GM23338 (cell line): ENCODE measurements at regions not wholly inside any gene's neighbourhood (a gene's known extent, or its start where the extent isn't known, plus 50 kb on each side); places are given as distances from the start of the nearest gene placed in this dataset.

Source experiments
- ATAC-seq: fragments of 200-7000 bp; cut with Tn5 transposase; 3 replicates; pipeline ENCODE4 v1.9.1; 2020
- DNase-seq: peaks from one replicate; pipeline ENCODE4 v3.0.0-alpha.2; 2015; ENCODE audit warnings: low spot score
- H2AFZ ChIP-seq: fragments of 200-600 bp; sonication (generic); 2 replicates; pipeline ENCODE4 v1.8.0; 2016; ENCODE audit warnings: antibody characterized with exemption, mild to moderate bottlenecking, moderate library complexity
- H3F3A ChIP-seq: fragments of 200-600 bp; sonication (generic); replicated peaks from 2 replicates; pipeline ENCODE4 v1.8.0; 2017; ENCODE audit warnings: antibody characterized with exemption, mixed run types, low read depth
- H3K27ac ChIP-seq: fragments of 200-600 bp; sonication (generic); 2 replicates; pipeline ENCODE4 v1.6.1; 2016; ENCODE audit warnings: low read depth
- H3K27me3 ChIP-seq: fragments of 200-600 bp; sonication (generic); 2 replicates; pipeline ENCODE4 v1.8.0; 2016; ENCODE audit warnings: mild to moderate bottlenecking, mixed run types, moderate library complexity; ENCODE audit not compliant: insufficient read depth
- H3K36me3 ChIP-seq: fragments of 200-600 bp; sonication (generic); 2 replicates; pipeline ENCODE4 v1.8.0; 2016; ENCODE audit warnings: mild to moderate bottlenecking; ENCODE audit not compliant: insufficient read depth
- H3K4me1 ChIP-seq: fragments of 200-600 bp; sonication (generic); 2 replicates; pipeline ENCODE4 v1.8.0; 2016; ENCODE audit warnings: mild to moderate bottlenecking, moderate library complexity; ENCODE audit not compliant: insufficient read depth
- H3K4me2 ChIP-seq: fragments of 200-600 bp; sonication (generic); 2 replicates; pipeline ENCODE4 v1.7.1; 2017; ENCODE audit warnings: mixed run types
- H3K4me3 ChIP-seq: fragments of 200-600 bp; sonication (generic); 2 replicates; pipeline ENCODE4 v1.6.1; 2016; ENCODE audit warnings: mixed run types
- H3K79me2 ChIP-seq: fragments of 200-600 bp; sonication (generic); replicated peaks from 2 replicates; pipeline ENCODE4 v1.8.0; 2017; ENCODE audit warnings: mild to moderate bottlenecking; ENCODE audit not compliant: insufficient read depth
- H3K9me2 ChIP-seq: fragments of 200-600 bp; sonication (generic); 2 replicates; pipeline ENCODE4 v1.8.0; 2017; ENCODE audit not compliant: insufficient read depth
- H4K20me1 ChIP-seq: fragments of 200-600 bp; sonication (generic); replicated peaks from 2 replicates; pipeline ENCODE4 v1.8.0; 2017; ENCODE audit warnings: mild to moderate bottlenecking; ENCODE audit not compliant: insufficient read depth
- H3K27ac Mint-ChIP-seq: 2 replicates; pipeline ENCODE4 v1.8.0; 2020; ENCODE audit warnings: inconsistent platforms, mild to moderate bottlenecking, moderate library complexity, mixed read lengths
- H3K27me3 Mint-ChIP-seq: 3 replicates; pipeline ENCODE4 v1.8.0; 2022; ENCODE audit warnings: low read depth, mild to moderate bottlenecking, moderate library complexity, mixed read lengths, inconsistent platforms; ENCODE audit not compliant: insufficient read depth, poor library complexity
- H3K36me3 Mint-ChIP-seq: 3 replicates; pipeline ENCODE4 v1.8.0; 2021; ENCODE audit warnings: low read depth, mild to moderate bottlenecking, inconsistent platforms, moderate library complexity, mixed read lengths
- H3K4me1 Mint-ChIP-seq: 3 replicates; pipeline ENCODE4 v1.8.0; 2020; ENCODE audit warnings: mild to moderate bottlenecking, inconsistent platforms, mixed read lengths
- H3K4me3 Mint-ChIP-seq: 3 replicates; pipeline ENCODE4 v1.8.0; 2021; ENCODE audit warnings: moderate library complexity, mild to moderate bottlenecking, inconsistent platforms, mixed read lengths
- H3K9me3 Mint-ChIP-seq: 3 replicates; pipeline ENCODE4 v1.8.0; 2020; ENCODE audit warnings: moderate library complexity, mild to moderate bottlenecking, inconsistent platforms, mixed read lengths
- CREB1 ChIP-seq: fragments of 250-450 bp; sonication (Bioruptor Pico); IDR thresholded peaks from 2 replicates; pipeline ENCODE4 v1.5.0; 2020; ENCODE audit warnings: low read depth, mild to moderate bottlenecking, moderate library complexity
- EZH2 ChIP-seq: fragments of 200-600 bp; sonication (generic); IDR thresholded peaks from one replicate; pipeline ENCODE4 v1.8.0; 2017; ENCODE audit warnings: antibody characterized with exemption, mild to moderate bottlenecking, low read depth; ENCODE audit not compliant: unreplicated experiment
- NANOG ChIP-seq: IDR thresholded peaks from 2 replicates; pipeline ENCODE4 v1.6.1; 2016; ENCODE audit warnings: antibody characterized with exemption, borderline replicate concordance
- POLR2AphosphoS5 ChIP-seq: IDR thresholded peaks from 2 replicates; pipeline ENCODE4 v1.6.1; 2016; ENCODE audit warnings: antibody characterized with exemption, low read depth
- ZNF114 ChIP-seq: fragments of 250-450 bp; sonication (Bioruptor Pico); IDR thresholded peaks from 2 replicates; pipeline ENCODE4 v1.5.0; 2020; ENCODE audit warnings: mild to moderate bottlenecking, moderate library complexity
- TF ChIP-seq, protein P1 (sequence below), 2 experiments: fragments of 200-600 bp in 1 of 2; sonication (generic) in 1 of 2; conservative IDR thresholded peaks; 2 replicates each; pipeline versions ENCODE4 v1.5.1 to v1.6.1; 2016 to 2017; ENCODE audit warnings: antibody characterized with exemption in 2 of 2, low read depth in 2 of 2, mild to moderate bottlenecking in 2 of 2, moderate library complexity in 1 of 2
- TF ChIP-seq, protein P2 (sequence below): IDR thresholded peaks from 2 replicates; pipeline ENCODE4 v1.6.1; 2016; ENCODE audit warnings: antibody characterized with exemption
- TF ChIP-seq, protein P3 (sequence below): fragments of 250-450 bp; sonication (Bioruptor Pico); IDR thresholded peaks from 2 replicates; pipeline ENCODE4 v1.5.0; 2020; ENCODE audit warnings: mild to moderate bottlenecking, moderate library complexity
- TF ChIP-seq, protein P4 (sequence below): IDR thresholded peaks from one replicate; pipeline ENCODE4 v1.6.1; 2018; ENCODE audit warnings: antibody characterized with exemption; ENCODE audit not compliant: unreplicated experiment

DNA sequence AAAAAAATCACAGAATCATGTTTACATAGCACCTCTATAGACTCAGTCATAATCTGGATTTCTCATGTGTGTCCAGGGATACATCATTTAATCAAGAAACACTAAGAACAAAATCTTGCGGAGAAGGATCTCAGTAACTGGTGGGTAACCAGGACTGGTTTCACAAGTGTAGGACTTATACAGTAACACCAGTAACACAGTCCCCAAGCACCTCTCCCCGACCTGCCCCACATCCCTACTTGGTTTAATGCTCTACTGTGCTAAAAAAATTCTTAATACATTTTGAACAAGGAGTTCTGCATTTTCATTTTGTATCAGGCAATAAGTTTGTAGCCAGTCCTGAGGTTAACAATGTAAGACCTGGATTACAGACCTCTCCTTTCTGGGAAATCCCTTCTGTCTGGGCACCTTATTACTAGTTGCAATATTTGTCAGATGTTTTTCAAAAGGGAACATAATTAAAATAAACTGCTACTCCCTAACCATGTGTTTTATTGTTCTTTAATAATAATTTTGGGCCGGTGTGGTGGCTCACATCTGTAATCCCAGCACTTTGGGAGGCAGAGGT, 57.6 kb upstream of the BBX start:
- Histone ChIP-seq H4K20me1 (no peaks in the 10 kb centered on the region), H2AFZ (no peak overlapping the region), H3K4me2 (no peak overlapping the region), H3K4me3 (no peak overlapping the region), H3F3A (no peaks in the 10 kb centered on the region), H3K9me2 (no peaks in the 10 kb centered on the region), H3K36me3 (no peaks in the 10 kb centered on the region), H3K27me3 (no peaks in the 10 kb centered on the region), H3K27ac (no peak overlapping the region), H3K79me2 (no peaks in the 10 kb centered on the region), H3K4me1 (peaks cover 13% of the 10 kb centered on the region)
- TF ChIP-seq EZH2 = no peak
- Mint-ChIP-seq H3K9me3 (no peaks in the 10 kb centered on the region; the same call in 2 of the 3 replicates), H3K36me3 (no peaks in the 10 kb centered on the region), H3K27me3 (peaks cover 3% of the 10 kb centered on the region), H3K4me3 (no peak overlapping the region), H3K4me1 (peaks cover 21% of the 10 kb centered on the region), H3K27ac (no peak overlapping the region)
- no peak for ATAC-seq
- DNase-seq = no peak

DNA sequence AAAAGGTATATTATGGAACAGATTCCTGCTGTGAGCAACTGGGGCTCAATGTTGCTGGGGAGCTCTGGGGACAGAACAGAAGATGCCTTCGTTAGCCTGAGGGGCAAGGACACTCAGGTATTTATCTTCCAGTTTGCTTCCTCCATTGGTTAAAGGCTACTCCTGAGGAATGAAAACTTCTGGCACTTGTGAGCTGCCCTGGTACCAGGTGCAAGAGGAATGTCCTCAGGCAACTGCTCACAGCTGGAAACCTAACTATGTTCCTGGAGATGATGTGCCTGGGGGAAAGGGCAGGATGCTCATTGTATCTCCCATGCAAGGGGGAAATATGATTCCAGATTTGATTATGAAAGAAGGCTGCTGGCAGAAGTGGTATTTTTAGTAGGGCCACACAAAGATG, 54.0 kb upstream of the BBX start:
- Histone ChIP-seq H3K4me1 (peaks cover 7% of the 10 kb centered on the region), H3K27ac (no peak overlapping the region), H3K27me3 (no peaks in the 10 kb centered on the region), H3K36me3 (no peaks in the 10 kb centered on the region), H3F3A (no peaks in the 10 kb centered on the region), H3K4me3 (no peak overlapping the region), H2AFZ (peak overlapping the region; percentile 49; the same call in 1 of the 2 replicates), H3K9me2 (no peaks in the 10 kb centered on the region), H4K20me1 (no peaks in the 10 kb centered on the region), H3K4me2 (no peak overlapping the region), H3K79me2 (no peaks in the 10 kb centered on the region)
- no peak for ATAC-seq
- Mint-ChIP-seq H3K36me3 (no peaks in the 10 kb centered on the region), H3K27me3 (no peaks in the 10 kb centered on the region), H3K4me1 (peaks cover 7% of the 10 kb centered on the region; the same call in 1 of the 3 replicates), H3K27ac (no peak overlapping the region), H3K9me3 (peaks cover 6% of the 10 kb centered on the region; the same call in 2 of the 3 replicates), H3K4me3 (no peak overlapping the region)
- DNase-seq = peak; percentile 44
- TF ChIP-seq EZH2 (no peak), CREB1 (CRISPR knock-in tag) (no peak), POLR2AphosphoS5 (no peak), ZNF114 (CRISPR knock-in tag) (no peak), NANOG (no peak)
- TF ChIP-seq, protein P1, sequence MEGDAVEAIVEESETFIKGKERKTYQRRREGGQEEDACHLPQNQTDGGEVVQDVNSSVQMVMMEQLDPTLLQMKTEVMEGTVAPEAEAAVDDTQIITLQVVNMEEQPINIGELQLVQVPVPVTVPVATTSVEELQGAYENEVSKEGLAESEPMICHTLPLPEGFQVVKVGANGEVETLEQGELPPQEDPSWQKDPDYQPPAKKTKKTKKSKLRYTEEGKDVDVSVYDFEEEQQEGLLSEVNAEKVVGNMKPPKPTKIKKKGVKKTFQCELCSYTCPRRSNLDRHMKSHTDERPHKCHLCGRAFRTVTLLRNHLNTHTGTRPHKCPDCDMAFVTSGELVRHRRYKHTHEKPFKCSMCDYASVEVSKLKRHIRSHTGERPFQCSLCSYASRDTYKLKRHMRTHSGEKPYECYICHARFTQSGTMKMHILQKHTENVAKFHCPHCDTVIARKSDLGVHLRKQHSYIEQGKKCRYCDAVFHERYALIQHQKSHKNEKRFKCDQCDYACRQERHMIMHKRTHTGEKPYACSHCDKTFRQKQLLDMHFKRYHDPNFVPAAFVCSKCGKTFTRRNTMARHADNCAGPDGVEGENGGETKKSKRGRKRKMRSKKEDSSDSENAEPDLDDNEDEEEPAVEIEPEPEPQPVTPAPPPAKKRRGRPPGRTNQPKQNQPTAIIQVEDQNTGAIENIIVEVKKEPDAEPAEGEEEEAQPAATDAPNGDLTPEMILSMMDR (conservative IDR thresholded peaks at IDR 0.05; ENCODE audit: low read depth in 2 of 2) = no peak
- TF ChIP-seq, protein P2, sequence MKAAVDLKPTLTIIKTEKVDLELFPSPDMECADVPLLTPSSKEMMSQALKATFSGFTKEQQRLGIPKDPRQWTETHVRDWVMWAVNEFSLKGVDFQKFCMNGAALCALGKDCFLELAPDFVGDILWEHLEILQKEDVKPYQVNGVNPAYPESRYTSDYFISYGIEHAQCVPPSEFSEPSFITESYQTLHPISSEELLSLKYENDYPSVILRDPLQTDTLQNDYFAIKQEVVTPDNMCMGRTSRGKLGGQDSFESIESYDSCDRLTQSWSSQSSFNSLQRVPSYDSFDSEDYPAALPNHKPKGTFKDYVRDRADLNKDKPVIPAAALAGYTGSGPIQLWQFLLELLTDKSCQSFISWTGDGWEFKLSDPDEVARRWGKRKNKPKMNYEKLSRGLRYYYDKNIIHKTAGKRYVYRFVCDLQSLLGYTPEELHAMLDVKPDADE = no peak
- TF ChIP-seq, protein P3, sequence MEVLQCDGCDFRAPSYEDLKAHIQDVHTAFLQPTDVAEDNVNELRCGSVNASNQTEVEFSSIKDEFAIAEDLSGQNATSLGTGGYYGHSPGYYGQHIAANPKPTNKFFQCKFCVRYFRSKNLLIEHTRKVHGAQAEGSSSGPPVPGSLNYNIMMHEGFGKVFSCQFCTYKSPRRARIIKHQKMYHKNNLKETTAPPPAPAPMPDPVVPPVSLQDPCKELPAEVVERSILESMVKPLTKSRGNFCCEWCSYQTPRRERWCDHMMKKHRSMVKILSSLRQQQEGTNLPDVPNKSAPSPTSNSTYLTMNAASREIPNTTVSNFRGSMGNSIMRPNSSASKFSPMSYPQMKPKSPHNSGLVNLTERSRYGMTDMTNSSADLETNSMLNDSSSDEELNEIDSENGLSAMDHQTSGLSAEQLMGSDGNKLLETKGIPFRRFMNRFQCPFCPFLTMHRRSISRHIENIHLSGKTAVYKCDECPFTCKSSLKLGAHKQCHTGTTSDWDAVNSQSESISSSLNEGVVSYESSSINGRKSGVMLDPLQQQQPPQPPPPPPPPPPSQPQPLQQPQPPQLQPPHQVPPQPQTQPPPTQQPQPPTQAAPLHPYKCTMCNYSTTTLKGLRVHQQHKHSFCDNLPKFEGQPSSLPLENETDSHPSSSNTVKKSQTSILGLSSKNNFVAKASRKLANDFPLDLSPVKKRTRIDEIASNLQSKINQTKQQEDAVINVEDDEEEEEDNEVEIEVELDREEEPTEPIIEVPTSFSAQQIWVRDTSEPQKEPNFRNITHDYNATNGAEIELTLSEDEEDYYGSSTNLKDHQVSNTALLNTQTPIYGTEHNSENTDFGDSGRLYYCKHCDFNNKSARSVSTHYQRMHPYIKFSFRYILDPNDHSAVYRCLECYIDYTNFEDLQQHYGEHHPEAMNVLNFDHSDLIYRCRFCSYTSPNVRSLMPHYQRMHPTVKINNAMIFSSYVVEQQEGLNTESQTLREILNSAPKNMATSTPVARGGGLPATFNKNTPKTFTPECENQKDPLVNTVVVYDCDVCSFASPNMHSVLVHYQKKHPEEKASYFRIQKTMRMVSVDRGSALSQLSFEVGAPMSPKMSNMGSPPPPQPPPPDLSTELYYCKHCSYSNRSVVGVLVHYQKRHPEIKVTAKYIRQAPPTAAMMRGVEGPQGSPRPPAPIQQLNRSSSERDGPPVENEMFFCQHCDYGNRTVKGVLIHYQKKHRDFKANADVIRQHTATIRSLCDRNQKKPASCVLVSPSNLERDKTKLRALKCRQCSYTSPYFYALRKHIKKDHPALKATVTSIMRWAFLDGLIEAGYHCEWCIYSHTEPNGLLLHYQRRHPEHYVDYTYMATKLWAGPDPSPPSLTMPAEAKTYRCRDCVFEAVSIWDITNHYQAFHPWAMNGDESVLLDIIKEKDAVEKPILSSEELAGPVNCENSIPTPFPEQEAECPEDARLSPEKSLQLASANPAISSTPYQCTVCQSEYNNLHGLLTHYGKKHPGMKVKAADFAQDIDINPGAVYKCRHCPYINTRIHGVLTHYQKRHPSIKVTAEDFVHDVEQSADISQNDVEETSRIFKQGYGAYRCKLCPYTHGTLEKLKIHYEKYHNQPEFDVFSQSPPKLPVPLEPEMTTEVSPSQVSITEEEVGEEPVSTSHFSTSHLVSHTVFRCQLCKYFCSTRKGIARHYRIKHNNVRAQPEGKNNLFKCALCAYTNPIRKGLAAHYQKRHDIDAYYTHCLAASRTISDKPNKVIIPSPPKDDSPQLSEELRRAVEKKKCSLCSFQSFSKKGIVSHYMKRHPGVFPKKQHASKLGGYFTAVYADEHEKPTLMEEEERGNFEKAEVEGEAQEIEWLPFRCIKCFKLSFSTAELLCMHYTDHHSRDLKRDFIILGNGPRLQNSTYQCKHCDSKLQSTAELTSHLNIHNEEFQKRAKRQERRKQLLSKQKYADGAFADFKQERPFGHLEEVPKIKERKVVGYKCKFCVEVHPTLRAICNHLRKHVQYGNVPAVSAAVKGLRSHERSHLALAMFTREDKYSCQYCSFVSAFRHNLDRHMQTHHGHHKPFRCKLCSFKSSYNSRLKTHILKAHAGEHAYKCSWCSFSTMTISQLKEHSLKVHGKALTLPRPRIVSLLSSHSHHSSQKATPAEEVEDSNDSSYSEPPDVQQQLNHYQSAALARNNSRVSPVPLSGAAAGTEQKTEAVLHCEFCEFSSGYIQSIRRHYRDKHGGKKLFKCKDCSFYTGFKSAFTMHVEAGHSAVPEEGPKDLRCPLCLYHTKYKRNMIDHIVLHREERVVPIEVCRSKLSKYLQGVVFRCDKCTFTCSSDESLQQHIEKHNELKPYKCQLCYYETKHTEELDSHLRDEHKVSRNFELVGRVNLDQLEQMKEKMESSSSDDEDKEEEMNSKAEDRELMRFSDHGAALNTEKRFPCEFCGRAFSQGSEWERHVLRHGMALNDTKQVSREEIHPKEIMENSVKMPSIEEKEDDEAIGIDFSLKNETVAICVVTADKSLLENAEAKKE (CRISPR knock-in tag) = no peak
- TF ChIP-seq, protein P4, sequence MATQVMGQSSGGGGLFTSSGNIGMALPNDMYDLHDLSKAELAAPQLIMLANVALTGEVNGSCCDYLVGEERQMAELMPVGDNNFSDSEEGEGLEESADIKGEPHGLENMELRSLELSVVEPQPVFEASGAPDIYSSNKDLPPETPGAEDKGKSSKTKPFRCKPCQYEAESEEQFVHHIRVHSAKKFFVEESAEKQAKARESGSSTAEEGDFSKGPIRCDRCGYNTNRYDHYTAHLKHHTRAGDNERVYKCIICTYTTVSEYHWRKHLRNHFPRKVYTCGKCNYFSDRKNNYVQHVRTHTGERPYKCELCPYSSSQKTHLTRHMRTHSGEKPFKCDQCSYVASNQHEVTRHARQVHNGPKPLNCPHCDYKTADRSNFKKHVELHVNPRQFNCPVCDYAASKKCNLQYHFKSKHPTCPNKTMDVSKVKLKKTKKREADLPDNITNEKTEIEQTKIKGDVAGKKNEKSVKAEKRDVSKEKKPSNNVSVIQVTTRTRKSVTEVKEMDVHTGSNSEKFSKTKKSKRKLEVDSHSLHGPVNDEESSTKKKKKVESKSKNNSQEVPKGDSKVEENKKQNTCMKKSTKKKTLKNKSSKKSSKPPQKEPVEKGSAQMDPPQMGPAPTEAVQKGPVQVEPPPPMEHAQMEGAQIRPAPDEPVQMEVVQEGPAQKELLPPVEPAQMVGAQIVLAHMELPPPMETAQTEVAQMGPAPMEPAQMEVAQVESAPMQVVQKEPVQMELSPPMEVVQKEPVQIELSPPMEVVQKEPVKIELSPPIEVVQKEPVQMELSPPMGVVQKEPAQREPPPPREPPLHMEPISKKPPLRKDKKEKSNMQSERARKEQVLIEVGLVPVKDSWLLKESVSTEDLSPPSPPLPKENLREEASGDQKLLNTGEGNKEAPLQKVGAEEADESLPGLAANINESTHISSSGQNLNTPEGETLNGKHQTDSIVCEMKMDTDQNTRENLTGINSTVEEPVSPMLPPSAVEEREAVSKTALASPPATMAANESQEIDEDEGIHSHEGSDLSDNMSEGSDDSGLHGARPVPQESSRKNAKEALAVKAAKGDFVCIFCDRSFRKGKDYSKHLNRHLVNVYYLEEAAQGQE = no peak
